CD4-positive, alpha-beta T cell treated with Interleukin-4 for 4 hours (primary cell): ENCODE measurements at regions not wholly inside any gene's neighbourhood (a gene's known extent, or its start where the extent isn't known, plus 50 kb on each side); places are given as distances from the start of the nearest gene placed in this dataset.
"Not testable (repeated sequence)": the region's sequence is repeated elsewhere in the genome, so short reads cannot be mapped to it uniquely, and the experiment has no call there.

Experiments used
- DNase-seq: peaks from one replicate; pipeline ENCODE4 v3.0.0-alpha.2; 2020

DNA sequence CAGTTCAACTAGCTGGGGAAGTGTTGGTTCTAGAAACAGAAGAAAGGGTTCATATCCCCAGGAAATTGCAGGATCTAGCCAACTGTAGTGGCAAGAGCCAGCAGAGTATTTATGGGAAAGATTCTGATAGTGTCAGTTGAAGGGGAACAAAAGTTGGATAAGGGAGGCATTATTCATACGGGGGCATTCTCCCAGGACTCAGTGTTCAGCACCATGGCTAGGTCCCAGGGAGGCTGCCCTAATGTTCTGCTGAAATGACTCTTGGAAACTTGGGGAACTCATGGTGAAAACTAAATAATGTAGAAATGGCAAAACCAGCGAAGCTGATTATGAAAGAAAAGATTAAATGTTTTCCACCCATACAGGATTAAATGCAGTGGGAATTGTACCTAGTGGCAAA lies 543.7 kb downstream of the TRIB2 start:
- no peak for DNase-seq

DNA sequence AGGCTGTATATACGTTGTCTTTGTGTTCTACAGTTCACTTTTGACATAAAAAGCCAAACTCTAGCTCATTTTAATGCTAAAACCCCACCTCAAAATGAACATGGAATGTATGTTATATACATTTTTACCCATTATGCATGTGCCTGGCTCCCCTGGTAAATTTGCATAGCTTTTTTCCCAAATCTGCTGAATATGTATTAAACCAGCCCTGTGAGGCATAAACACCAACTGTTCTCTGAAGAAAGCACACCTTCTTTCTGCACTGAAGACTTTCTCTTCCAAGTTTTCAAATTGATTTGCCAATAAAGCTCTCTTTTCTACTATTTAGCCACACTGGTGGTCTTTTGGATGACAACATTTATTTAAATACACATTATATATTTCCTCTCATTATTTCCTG lies 549.4 kb downstream of the TRIB2 start:
- DNase-seq, result no peak

DNA sequence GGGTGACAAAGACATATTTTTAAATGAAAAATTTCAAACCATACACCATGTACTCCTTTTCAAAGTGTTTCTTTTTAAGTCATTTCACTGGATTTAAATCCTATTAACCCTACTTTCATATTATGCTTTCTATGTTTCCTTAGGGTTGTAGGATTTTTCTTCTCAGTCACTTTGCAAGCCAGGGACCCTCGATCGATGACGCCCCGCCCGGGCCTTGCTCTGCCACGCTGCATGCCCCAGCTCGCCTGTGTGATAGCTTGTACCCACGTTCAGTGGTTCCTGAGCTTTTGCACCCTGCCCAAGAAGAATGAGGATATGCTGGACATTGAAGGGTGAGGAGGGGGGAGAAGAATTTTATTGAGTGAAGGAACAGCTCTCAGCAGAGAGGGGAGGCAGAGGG lies 568.0 kb downstream of the TRIB2 start:
- no peak for DNase-seq

DNA sequence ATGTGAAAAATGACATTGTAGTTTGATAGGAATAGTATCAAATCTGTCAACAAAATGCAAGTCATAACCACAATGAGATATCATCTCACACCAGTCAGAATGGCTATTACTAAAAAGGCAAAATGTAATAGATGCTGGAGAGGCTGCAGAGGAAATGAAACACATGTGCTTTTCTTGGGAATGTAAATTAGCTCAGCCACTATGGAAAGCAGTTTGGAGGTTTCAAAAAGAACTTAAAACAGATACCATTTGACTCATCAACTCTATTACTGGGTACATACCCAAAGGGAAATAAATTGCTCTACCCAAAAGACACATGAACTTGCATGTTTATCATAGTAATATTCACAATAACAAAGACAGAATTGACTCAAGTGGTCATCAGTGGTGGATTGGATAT lies 572.6 kb downstream of the TRIB2 start:
- no peak for DNase-seq

DNA sequence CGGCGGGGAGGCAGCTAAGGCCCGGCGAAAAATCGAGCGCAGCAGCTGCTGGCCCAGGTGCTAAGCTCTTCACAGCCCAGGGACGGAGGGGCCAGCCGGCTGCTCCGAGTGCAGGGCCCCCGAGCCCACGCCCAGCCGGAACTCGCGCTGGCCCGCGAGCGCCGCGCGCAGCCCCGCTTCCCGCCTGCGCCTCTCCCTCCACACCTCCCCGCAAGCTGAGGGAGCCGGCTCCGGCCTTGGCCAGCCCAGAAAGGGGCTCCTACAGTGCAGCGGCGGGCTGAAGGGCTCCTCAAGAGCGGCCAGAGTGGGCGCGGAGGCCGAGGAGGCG lies 591.7 kb downstream of the TRIB2 start:
- not testable (repeated sequence) for DNase-seq

DNA sequence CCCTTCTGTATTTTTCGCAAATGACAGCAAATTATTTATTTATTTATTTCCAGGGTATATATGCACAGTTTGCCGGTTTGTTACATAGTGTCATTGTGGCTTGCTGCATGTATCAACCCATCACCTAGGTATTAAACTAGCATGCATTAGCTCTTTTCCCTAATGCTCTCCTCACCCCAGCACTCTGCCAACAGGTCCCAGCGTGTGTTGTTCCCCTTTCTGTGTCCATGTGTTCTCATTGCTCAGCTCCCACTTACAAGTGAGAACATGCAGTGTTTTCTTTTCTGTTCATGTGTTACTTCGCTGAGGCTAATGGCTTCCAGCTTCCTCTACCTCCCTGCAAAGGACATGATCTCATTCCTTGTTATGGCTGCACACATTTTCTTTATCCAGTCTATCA lies 592.3 kb downstream of the TRIB2 start:
- no peak for DNase-seq

DNA sequence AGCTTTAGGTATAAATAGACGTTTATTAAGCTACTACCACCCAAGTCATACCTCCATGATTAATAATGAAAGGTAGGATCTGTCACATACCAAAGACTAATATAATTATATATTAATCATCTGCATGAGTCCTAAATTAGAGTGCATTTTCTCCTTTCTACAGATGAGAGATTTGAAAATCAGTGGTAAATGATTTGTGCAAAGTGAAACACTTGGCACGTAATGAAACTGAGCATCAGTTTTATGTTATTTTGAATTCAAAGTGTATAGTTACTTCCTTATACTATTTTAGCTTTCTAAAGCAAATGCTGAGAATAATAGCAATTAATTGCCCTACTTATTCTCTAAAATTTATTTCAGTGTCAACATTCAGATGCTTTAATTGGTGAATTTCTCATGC lies 615.3 kb downstream of the TRIB2 start:
- no peak for DNase-seq

DNA sequence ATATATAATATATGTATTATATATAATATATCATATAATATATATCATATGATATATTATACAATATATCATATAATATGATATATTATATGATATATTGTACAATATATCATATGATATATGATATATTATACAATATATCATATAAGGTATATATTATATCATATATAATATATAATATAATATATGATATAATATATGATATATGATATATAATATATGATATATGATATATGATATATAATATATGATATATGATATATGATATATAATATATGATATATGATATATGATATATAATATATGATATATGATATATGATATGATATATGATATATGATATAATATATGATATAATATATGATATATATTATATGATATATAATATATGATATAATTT lies 617.3 kb downstream of the TRIB2 start:
- not testable (repeated sequence) for DNase-seq

DNA sequence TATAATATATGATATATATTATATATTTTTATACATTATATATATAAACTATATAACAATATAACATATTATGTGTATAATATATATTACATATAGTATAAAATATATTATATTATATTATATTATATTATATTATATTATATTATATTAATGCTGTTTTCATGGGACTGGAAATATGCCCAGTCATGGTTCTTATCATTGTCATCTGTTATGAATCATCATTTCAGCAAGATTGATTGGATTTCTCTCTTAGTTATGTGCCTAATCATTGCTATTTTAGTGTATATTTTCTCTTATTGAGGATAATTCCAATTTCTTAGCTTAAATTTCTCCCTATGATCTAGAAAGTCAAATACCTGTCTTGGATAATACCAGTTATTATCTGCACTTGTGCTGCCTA lies 617.8 kb downstream of the TRIB2 start:
- DNase-seq, result no peak

DNA sequence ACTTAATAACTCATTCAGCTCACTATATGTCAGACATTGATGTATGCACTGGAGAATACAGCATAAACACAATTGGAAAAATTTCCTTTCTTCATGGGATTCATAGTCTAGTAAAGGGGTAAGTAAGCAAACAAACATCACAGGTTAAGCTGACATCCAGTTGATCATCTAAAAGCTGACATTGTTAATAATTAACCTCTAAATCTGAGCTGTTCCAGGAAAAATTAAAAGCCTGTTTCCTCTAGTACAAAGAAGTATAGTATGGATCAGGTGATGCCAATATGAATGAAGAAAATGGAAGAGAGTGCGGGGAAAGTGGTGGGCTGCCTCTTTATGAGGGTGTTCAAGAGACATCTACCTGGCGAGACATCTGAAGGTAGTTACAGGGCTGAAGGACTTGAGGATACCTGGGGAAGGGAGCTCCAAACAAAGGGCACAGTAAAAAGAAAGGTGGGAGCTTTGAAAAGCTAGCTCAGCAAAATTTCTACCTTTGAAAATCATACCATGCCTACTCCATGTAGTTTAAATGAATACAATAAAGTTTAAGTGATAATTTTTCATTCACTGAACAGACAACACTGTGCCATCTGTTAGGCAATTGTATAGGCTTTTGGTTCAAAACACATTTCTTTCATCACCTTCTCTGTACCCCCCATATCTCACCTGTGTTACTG lies 619.3 kb downstream of the TRIB2 start:
- no peak for DNase-seq

DNA sequence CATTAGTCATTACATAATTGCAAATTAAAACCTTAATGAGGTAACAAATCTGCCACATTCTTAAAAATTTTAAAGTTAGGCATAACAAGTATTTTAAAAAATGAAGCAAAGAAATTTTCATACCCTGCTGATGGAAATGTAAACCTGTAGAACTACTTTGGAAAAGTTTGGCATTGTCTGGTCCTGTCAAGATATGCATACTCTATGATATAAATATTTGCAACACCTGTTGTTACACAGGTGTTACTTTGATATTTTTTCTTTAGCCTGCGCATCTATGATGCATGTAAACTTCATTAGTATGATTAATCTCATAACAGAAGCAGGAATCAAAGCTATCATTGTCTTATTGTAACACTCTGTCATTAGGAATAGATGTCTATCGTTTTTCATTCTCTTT lies 634.3 kb downstream of the TRIB2 start:
- no peak for DNase-seq

DNA sequence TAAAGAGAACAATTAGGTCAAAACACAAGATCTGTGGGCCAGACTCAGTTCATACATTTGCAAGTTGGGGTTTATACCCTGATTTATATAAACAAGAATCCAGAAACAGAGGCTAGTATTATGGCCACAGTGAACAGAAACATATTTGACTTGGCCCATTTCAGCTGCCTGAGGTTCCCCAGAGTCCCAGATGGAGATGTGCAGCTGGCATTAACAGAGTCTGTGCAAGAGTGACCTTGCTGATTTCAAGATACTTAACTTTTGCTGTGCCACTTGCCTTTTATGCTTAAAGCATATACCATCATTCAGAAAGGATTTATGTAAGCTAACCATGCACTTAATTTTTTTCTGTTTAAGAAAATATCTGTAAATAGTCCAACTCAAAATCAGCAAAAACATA lies 636.3 kb downstream of the TRIB2 start:
- DNase-seq, result no peak

DNA sequence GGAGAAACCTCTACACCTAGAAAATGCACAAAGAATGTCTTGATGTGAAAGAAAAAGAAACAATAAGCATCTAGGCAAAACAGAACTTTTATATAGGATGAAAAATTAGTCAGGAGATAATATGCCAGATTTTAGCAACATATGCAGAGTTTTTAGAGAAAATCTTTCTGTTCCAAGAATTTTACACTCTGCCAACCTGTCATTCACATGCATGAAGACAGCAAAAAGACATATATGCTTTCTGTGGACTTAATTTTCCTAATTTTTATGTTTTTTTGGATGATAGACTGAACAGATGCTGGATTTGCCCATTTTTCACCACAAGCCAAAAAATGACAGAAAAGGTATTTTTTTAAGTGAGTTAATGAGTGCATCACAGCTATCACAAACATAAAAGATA lies 637.3 kb downstream of the TRIB2 start:
- DNase-seq, result no peak

DNA sequence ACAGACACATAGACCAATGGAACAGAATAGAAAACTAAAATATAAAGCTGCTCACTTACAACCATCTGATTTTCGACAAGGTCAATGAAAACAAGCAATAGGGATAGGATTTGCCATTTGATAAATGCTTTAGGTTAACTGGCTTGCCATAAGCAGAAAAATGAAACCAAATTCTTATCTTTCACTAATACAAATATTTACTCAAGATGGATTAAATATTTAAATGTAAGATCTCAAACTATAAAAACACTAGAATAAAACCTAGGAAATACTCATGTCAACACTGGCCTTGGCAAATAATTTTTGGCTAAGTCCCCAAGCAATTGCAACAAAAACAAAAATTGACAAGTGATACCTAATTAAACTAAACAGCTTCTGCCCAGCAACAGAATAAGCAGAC lies 665.2 kb downstream of the TRIB2 start:
- DNase-seq, result not testable (repeated sequence)

DNA sequence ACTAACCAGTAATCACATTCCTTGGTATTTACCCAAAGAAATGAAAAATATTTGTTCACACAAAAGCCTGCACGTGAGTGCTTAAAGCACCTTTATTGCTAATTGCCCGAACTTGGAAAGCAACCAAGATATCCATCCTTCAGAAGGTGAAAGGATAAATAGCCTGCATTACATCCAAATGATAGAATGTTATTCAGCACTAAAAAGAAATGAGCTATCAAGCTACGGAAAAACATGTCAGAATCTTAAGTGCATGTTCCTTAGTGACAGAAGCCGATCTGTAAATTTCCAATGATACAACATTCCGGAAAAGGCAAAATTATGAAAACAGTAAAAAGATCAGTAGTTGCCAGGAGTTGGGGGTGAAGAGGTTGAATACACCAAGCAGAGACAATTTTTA lies 672.4 kb downstream of the TRIB2 start:
- not testable (repeated sequence) for DNase-seq

DNA sequence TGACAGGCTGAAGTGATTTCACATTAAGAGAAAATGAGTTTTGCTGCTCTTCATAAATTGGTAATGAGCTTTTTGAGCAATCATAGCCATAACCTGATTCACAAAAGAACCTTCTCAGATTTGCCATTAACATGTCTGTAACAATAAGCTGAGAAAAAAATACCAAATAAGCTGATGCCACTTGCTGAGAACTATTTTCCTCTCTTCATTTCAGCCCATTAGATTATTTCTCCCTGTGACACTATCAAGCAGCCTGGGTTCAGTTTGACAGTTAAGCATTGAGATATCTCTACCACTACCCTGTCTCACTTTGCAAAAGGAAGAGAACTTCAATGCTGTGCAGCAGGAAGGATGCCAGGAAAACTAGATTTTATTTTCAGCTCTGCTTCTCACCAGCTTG lies 673.9 kb downstream of the TRIB2 start:
- DNase-seq, result no peak

DNA sequence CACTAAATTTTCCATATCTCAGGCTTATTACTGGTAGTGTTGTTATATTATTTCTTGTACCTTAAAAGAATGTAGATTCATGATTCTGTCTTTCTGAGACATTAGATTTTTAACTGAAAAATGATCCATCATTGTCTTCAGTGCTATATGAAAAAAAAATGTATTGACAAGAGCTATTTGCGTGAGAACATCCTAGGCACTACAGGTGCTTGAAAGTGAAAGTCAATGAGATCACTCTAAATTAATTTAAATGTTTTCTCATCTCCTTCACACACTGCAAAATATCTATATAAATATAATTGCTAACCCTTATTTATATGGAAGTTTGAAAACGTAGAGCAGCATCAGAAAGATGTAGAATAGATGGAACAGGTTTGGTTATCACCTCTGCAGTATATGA lies 684.6 kb downstream of the TRIB2 start:
- no peak for DNase-seq

DNA sequence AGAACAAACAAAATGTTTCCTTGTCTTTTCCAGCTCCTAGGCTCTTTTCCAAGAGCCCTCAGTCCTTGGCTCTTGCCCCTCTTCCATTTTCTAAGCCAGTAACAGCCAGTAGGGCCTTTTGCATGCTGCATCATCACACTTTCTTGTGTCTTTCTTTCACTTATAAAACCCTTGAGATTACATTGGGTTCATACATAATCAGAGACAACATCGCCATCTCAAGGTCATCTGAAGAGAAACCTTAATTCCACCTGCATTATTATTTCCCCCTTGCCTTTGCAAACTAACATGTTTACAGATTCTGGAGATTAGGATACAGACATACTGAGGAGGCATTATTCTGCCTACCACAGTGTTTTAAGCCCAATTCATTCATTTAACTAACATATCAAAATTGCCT lies 697.3 kb downstream of the TRIB2 start:
- no peak for DNase-seq

DNA sequence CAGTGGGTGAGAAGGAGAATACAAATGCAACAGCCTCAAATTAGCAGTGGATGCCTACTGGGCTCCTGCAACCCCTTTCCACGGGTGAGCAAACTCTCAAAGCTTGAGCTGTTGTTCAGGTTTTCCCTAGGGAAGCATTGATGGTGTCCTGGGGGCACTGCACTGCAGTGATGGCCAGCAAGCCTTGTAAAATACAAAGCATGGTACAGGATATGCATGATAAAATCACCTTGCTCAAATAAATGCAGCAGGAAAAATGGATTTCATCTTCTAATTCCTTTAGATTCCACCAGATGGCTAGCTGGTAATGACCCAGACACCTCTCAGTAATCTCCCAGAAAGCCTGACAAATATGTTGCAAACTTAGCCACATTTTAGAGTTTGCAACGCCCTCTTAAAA lies 698.2 kb downstream of the TRIB2 start:
- no peak for DNase-seq

DNA sequence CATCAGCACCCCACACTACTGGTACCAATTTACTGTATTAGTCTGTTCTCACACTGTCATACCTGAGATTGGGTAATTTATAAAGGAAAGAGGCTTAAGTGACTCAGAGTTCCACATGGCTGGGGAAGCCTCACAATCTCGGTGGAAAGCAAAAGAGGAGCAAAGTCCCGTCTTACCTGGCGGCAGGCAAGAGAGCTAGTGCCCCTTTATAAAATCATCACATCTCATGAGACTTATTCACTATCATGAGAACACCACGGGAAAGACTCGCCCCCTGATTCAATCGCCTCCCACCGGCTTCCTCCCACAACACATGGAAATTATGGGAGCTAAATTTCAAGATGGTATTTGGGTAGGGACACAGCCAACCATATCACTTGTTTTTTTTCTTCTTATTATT lies 717.2 kb downstream of the TRIB2 start:
- DNase-seq, result no peak

DNA sequence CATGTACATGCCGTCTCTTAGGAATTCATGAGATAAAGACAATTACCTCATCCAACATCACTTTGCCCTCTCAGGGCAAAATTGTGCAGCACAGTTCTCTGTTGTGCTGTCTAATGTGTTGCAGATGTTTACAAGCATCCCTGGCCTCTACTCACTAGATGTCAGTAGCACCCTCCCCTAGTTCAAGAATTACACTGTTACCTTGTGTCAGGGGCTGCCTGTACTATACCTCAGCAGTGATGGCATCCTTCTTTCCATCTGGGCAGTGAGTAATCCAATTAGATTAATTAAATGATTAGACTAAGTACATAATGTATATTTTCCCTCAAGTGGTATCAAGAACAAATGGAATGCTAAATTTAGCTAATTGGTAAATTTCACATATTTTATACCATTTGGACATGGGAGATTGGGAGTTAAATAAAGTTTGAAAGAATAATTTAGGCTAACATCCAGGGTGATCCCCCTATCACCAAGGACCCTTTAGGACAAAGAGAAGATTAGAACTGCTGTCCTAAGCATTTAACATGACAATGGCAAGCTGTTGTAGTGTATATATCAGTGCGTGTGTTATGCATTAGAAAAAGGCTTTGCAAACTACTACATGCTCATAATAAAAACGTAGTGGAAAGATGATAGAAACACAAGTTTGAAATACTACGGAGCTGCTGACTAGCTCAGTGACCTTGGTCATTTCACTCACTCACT lies 727.0 kb downstream of the TRIB2 start:
- DNase-seq, result not testable (repeated sequence)

DNA sequence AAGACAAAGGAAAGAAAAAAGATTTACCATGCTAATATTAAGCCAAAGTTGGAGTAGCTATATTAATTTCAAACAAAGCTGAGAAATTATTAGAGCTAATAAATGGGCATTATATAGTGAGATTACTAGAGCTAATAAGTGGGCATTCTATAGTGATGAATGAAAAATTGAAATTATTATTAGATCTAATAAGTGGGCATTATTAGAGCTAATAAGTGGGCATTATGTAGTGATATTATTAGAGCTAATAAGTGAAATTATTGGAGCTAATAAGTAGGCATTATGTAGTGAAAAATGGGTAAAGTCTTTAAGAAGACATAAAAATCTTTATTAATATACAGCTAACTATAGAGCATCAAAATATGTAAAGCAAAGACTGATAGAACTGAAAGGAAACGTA lies 745.7 kb downstream of the TRIB2 start:
- no peak for DNase-seq

DNA sequence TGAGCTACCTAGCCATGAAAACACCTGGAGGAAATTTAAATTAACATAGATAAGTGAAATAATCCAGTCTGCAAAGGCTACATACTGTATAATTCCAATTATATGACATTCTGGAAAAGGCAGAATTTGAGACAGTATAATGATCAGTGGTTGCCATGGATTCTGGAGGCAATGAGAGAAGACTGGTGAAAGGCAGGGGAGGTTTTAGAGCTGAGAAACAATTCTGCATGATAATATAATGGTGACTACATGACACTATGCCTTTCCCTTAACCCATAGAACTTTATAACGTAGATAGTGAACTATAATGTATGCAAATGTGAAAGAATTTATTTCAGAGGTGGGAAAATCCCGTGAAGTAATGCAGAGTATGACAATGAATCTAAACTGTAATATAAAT lies 749.3 kb downstream of the TRIB2 start:
- DNase-seq, result no peak

DNA sequence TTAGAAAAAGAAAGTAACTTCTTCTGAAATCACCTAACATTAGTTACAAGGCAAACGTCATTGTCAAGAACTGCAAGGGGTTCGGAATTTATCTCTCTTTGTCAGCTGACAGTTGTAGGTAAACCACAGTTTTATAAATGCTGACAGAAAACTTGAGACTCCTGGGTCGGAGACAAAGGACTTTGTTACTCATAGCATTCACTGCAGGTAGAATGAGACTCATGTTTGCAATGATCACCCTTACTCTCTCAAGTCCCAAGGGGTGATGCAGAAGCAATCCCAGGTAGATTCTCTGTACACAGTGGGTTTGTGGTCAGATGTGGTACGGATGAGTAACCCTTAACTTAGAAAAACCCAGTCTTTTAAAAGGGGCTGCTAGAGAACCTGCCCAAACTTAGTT lies 757.8 kb downstream of the TRIB2 start:
- DNase-seq, result no peak

DNA sequence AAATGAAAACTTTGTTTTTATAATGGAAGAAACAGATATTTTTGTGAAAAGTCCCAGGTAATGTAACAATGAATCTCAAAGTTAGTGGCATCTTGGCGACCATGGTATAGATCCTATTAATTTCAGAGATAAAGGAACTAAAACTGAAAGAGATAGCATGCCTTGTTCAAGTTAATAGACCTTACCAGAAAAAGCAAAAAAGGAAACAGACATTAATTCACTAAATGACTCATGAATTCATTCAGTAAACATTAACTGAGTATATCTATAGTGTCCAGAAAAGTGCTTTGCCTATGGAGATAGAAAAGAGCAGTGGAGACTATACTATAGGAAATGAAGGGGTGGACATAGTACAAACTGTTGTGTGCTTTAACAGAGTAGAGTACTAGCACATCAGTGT lies 763.3 kb downstream of the TRIB2 start:
- DNase-seq, result no peak
